HG03196 (cell line): ENCODE measurements at regions not wholly inside any gene's neighbourhood (a gene's known extent, or its start where the extent isn't known, plus 50 kb on each side); places are given as distances from the start of the nearest gene placed in this dataset.

Experiments
- ATAC-seq: cut with Tn5 transposase; IDR thresholded peaks from one replicate; pipeline ENCODE4 v1.9.1; 2021; ENCODE audit not compliant: unreplicated experiment

- ATAC-seq, result no peak
These were observed 139.9 kb downstream of the LACC1 start for GRCh38 chr13:44019651-44020050.

GRCh38 chr13:44021422-44021821 lies 141.7 kb downstream of the LACC1 start:
- no peak for ATAC-seq

- no peak for ATAC-seq
These were observed 142.5 kb downstream of the LACC1 start for GRCh38 chr13:44022196-44022595.

GRCh38 chr13:44024167-44024845 lies 144.6 kb downstream of the LACC1 start:
- no peak for ATAC-seq

- ATAC-seq, result no peak
These were observed 145.1 kb downstream of the LACC1 start for GRCh38 chr13:44024846-44025195.

- no peak for ATAC-seq
These were observed 146.5 kb downstream of the LACC1 start for GRCh38 chr13:44026194-44026593.

GRCh38 chr13:44028734-44029133 lies 149.0 kb downstream of the LACC1 start:
- no peak for ATAC-seq

- ATAC-seq, result no peak
These were observed 150.9 kb downstream of the LACC1 start for GRCh38 chr13:44030615-44031014.

- ATAC-seq, result no peak
These were observed 151.9 kb downstream of the LACC1 start for GRCh38 chr13:44031555-44031954.

GRCh38 chr13:44032802-44033201 lies 153.1 kb downstream of the LACC1 start:
- no peak for ATAC-seq

- ATAC-seq, result no peak
These were observed 155.7 kb downstream of the LACC1 start for GRCh38 chr13:44035400-44035799.

- no peak for ATAC-seq
These were observed 160.5 kb downstream of the LACC1 start for GRCh38 chr13:44040070-44040817.

GRCh38 chr13:44040818-44041100 lies 161.1 kb downstream of the LACC1 start:
- no peak for ATAC-seq

- no peak for ATAC-seq
These were observed 165.0 kb downstream of the LACC1 start for GRCh38 chr13:44044547-44045179.

- ATAC-seq, result no peak
These were observed 165.5 kb downstream of the LACC1 start for GRCh38 chr13:44045180-44045562.

GRCh38 chr13:44046428-44046827 lies 166.7 kb downstream of the LACC1 start:
- no peak for ATAC-seq

GRCh38 chr13:44048326-44048725 lies 168.6 kb downstream of the LACC1 start:
- no peak for ATAC-seq

GRCh38 chr13:44049081-44049945 lies 169.6 kb downstream of the LACC1 start:
- ATAC-seq, result no peak

GRCh38 chr13:44050450-44051063 lies 170.9 kb downstream of the LACC1 start:
- ATAC-seq, result no peak

GRCh38 chr13:44051405-44051804 lies 171.7 kb downstream of the LACC1 start:
- ATAC-seq, result no peak
